WTC11 (cell line): ENCODE measurements at regions not wholly inside any gene's neighbourhood (a gene's known extent, or its start where the extent isn't known, plus 50 kb on each side); places are given as distances from the start of the nearest gene placed in this dataset.

ENCODE experiments used
- ATAC-seq: fragments of 200-7000 bp; cut with Tn5 transposase; 2 replicates; pipeline ENCODE4 v1.10.0; 2021; ENCODE audit warnings: mild to moderate bottlenecking, moderate library complexity
- CTCF ChIA-PET: fragments of 300-600 bp; sonication (Branson Sonifier 250); formaldehyde crosslinking; loops from one replicate; lab custom pipeline; 2021; ENCODE audit warnings: antibody characterized with exemption; lab: Charles Lee
- POLR2A ChIA-PET: fragments of 350-600 bp; sonication (Branson Sonifier 250); formaldehyde crosslinking; loops from one replicate; lab custom pipeline; 2021; ENCODE audit warnings: antibody characterized with exemption; lab: Charles Lee
- DNase-seq: peaks from one replicate; pipeline ENCODE4 v3.0.0; 2021; ENCODE audit warnings: low spot score
- H3K27ac Mint-ChIP-seq: 2 replicates; pipeline ENCODE4 v1.8.0; 2021; ENCODE audit warnings: mixed read lengths
- H3K27me3 Mint-ChIP-seq: 2 replicates; pipeline ENCODE4 v1.8.0; 2021; ENCODE audit warnings: low read depth, mild to moderate bottlenecking, moderate library complexity, mixed read lengths
- H3K36me3 Mint-ChIP-seq: 2 replicates; pipeline ENCODE4 v1.8.0; 2021; ENCODE audit warnings: mixed read lengths
- H3K4me1 Mint-ChIP-seq: 2 replicates; pipeline ENCODE4 v1.8.0; 2022; ENCODE audit warnings: mixed read lengths
- H3K4me3 Mint-ChIP-seq: 2 replicates; pipeline ENCODE4 v1.8.0; 2021; ENCODE audit warnings: mild to moderate bottlenecking, moderate library complexity, mixed read lengths
- H3K9me3 Mint-ChIP-seq: 2 replicates; pipeline ENCODE4 v1.8.0; 2021; ENCODE audit warnings: mixed read lengths
- ARID4B ChIP-seq: sonication (generic); formaldehyde crosslinking; IDR thresholded peaks from 2 replicates; pipeline ENCODE4 v1.8.0; 2023; ENCODE audit warnings: missing genetic modification reagents, mild to moderate bottlenecking, borderline replicate concordance
- ATF1 ChIP-seq: sonication (generic); formaldehyde crosslinking; IDR thresholded peaks from 2 replicates; pipeline ENCODE4 v1.8.1; 2023; ENCODE audit warnings: mild to moderate bottlenecking, moderate library complexity, missing genetic modification reagents
- CBFB ChIP-seq: sonication (generic); formaldehyde crosslinking; IDR thresholded peaks from 2 replicates; pipeline ENCODE4 v1.8.1; 2022; ENCODE audit warnings: mild to moderate bottlenecking, low read depth, missing genetic modification reagents
- EMX1 ChIP-seq: fragments of 250-450 bp; sonication (Bioruptor Pico); IDR thresholded peaks from 2 replicates; pipeline ENCODE4 v1.8.0; 2021; ENCODE audit warnings: mild to moderate bottlenecking
- ERG ChIP-seq: fragments of 250-450 bp; sonication (Bioruptor Pico); IDR thresholded peaks from 2 replicates; pipeline ENCODE4 v1.8.0; 2021; ENCODE audit warnings: mild to moderate bottlenecking
- JAZF1 ChIP-seq: fragments of 250-450 bp; sonication (Bioruptor Pico); IDR thresholded peaks from 2 replicates; pipeline ENCODE4 v1.9.0; 2021; ENCODE audit warnings: moderate library complexity, mild to moderate bottlenecking, inconsistent platforms
- KAT7 ChIP-seq: sonication (generic); formaldehyde crosslinking; IDR thresholded peaks from 2 replicates; pipeline ENCODE4 v1.8.1; 2023; ENCODE audit warnings: missing genetic modification reagents, mild to moderate bottlenecking, borderline replicate concordance
- NR2C2 ChIP-seq: sonication (generic); formaldehyde crosslinking; IDR thresholded peaks from 2 replicates; pipeline ENCODE4 v1.8.0; 2022; ENCODE audit warnings: mild to moderate bottlenecking, missing genetic modification reagents
- STAT6 ChIP-seq: sonication (generic); formaldehyde crosslinking; conservative IDR thresholded peaks from 2 replicates; pipeline ENCODE4 v1.8.1; 2023; ENCODE audit warnings: mild to moderate bottlenecking, low read depth, missing genetic modification reagents, moderate library complexity
- TCF7 ChIP-seq: sonication (generic); formaldehyde crosslinking; IDR thresholded peaks from 2 replicates; pipeline ENCODE4 v1.8.0; 2022; ENCODE audit warnings: mild to moderate bottlenecking, low read depth, missing genetic modification reagents, moderate library complexity
- TEAD1 ChIP-seq: sonication (generic); formaldehyde crosslinking; IDR thresholded peaks from 2 replicates; pipeline ENCODE4 v1.8.0; 2022; ENCODE audit warnings: mild to moderate bottlenecking, missing genetic modification reagents
- ZNF121 ChIP-seq: sonication (generic); formaldehyde crosslinking; IDR thresholded peaks from 2 replicates; pipeline ENCODE4 v1.8.0; 2023; ENCODE audit warnings: missing genetic modification reagents
- ZNF317 ChIP-seq: sonication (generic); formaldehyde crosslinking; IDR thresholded peaks from 2 replicates; pipeline ENCODE4 v1.8.1; 2023; ENCODE audit warnings: low read depth, mild to moderate bottlenecking, moderate library complexity, missing genetic modification reagents, borderline replicate concordance
- ZNF396 ChIP-seq: fragments of 250-450 bp; sonication (Bioruptor Pico); IDR thresholded peaks from 2 replicates; pipeline ENCODE4 v1.8.0; 2021; ENCODE audit warnings: mild to moderate bottlenecking, moderate library complexity, borderline replicate concordance
- ZNF416 ChIP-seq: fragments of 250-450 bp; sonication (Bioruptor Pico); IDR thresholded peaks from 2 replicates; pipeline ENCODE4 v1.9.0; 2021; ENCODE audit warnings: mild to moderate bottlenecking, inconsistent platforms
- TF ChIP-seq, protein P1 (sequence below): fragments of 250-450 bp; sonication (Bioruptor Pico); IDR thresholded peaks from 2 replicates; pipeline ENCODE4 v1.9.0; 2021; ENCODE audit warnings: mild to moderate bottlenecking, borderline replicate concordance

GRCh38 chr11:97202613-97203292, 812.9 kb downstream of the JRKL start:
- ATAC-seq = peak; percentile 90
- peak overlapping the region; percentile 50; the same call in 1 of the 2 replicates for H3K27ac Mint-ChIP-seq

More at GRCh38 chr11:97202613-97203292, 812.9 kb downstream of the JRKL start:
- TF ChIP-seq ZNF317 = no peak
- TF ChIP-seq ZNF416 = no peak
- TF ChIP-seq EMX1 (CRISPR knock-in tag) = no peak
- TF ChIP-seq CBFB (CRISPR knock-in tag) = no peak
- no peak for TF ChIP-seq ZNF121
- TF ChIP-seq, protein P1, sequence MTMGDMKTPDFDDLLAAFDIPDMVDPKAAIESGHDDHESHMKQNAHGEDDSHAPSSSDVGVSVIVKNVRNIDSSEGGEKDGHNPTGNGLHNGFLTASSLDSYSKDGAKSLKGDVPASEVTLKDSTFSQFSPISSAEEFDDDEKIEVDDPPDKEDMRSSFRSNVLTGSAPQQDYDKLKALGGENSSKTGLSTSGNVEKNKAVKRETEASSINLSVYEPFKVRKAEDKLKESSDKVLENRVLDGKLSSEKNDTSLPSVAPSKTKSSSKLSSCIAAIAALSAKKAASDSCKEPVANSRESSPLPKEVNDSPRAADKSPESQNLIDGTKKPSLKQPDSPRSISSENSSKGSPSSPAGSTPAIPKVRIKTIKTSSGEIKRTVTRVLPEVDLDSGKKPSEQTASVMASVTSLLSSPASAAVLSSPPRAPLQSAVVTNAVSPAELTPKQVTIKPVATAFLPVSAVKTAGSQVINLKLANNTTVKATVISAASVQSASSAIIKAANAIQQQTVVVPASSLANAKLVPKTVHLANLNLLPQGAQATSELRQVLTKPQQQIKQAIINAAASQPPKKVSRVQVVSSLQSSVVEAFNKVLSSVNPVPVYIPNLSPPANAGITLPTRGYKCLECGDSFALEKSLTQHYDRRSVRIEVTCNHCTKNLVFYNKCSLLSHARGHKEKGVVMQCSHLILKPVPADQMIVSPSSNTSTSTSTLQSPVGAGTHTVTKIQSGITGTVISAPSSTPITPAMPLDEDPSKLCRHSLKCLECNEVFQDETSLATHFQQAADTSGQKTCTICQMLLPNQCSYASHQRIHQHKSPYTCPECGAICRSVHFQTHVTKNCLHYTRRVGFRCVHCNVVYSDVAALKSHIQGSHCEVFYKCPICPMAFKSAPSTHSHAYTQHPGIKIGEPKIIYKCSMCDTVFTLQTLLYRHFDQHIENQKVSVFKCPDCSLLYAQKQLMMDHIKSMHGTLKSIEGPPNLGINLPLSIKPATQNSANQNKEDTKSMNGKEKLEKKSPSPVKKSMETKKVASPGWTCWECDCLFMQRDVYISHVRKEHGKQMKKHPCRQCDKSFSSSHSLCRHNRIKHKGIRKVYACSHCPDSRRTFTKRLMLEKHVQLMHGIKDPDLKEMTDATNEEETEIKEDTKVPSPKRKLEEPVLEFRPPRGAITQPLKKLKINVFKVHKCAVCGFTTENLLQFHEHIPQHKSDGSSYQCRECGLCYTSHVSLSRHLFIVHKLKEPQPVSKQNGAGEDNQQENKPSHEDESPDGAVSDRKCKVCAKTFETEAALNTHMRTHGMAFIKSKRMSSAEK = no peak
- TF ChIP-seq TCF7 (CRISPR knock-in tag) = no peak
- TF ChIP-seq KAT7 (CRISPR knock-in tag) = no peak
- TF ChIP-seq NR2C2 = no peak
- no peak for TF ChIP-seq STAT6 (CRISPR knock-in tag)
- TF ChIP-seq ATF1 (CRISPR knock-in tag) = no peak
- no peak for TF ChIP-seq ZNF396 (CRISPR knock-in tag)
- no peak for TF ChIP-seq ARID4B (CRISPR knock-in tag)
- no peak for TF ChIP-seq TEAD1 (CRISPR knock-in tag)
- no peak for TF ChIP-seq JAZF1 (CRISPR knock-in tag)
- TF ChIP-seq ERG (CRISPR knock-in tag) = no peak
- CTCF ChIA-PET = interaction anchor here (0.6 to 1.8 kb wide), 5 partner anchors 8 to 738 kb away, joined by 3 to 5 read pairs (median 3); no protein-coding TSS in a partner anchor
- Mint-ChIP-seq H3K4me1 (peaks cover 15% of the 10 kb centered on the region), H3K36me3 (no peaks in the 10 kb centered on the region), H3K27me3 (no peaks in the 10 kb centered on the region), H3K4me3 (no peak overlapping the region), H3K9me3 (peaks cover 11% of the 10 kb centered on the region)
- peak; percentile 28 for DNase-seq
- POLR2A ChIA-PET = interaction anchor here (0.5 kb wide), 1 partner anchor 739 kb away, joined by 3 read pairs; no protein-coding TSS in a partner anchor
